ENCODE measurements at regions not wholly inside any gene's neighbourhood (a gene's known extent, or its start where the extent isn't known, plus 50 kb on each side); places are given as distances from the start of the nearest gene placed in this dataset.
"Not testable (repeated sequence)": the region's sequence is repeated elsewhere in the genome, so short reads cannot be mapped to it uniquely, and the experiment has no call there.

- TF ChIP-seq, protein P1, sequence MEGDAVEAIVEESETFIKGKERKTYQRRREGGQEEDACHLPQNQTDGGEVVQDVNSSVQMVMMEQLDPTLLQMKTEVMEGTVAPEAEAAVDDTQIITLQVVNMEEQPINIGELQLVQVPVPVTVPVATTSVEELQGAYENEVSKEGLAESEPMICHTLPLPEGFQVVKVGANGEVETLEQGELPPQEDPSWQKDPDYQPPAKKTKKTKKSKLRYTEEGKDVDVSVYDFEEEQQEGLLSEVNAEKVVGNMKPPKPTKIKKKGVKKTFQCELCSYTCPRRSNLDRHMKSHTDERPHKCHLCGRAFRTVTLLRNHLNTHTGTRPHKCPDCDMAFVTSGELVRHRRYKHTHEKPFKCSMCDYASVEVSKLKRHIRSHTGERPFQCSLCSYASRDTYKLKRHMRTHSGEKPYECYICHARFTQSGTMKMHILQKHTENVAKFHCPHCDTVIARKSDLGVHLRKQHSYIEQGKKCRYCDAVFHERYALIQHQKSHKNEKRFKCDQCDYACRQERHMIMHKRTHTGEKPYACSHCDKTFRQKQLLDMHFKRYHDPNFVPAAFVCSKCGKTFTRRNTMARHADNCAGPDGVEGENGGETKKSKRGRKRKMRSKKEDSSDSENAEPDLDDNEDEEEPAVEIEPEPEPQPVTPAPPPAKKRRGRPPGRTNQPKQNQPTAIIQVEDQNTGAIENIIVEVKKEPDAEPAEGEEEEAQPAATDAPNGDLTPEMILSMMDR (IDR thresholded peaks at IDR 0.05; ENCODE audit: extremely low read depth, low read depth, low read length), result no peak
- H3K4me2 ChIP-seq (ENCODE audit: insufficient read depth, low read length), result no peak overlapping the region
- no peaks in the 10 kb centered on the region for H3K27me3 ChIP-seq (ENCODE audit: insufficient read depth, low read length)
- H3K4me3 ChIP-seq (ENCODE audit: insufficient read depth, low read length), result no peak overlapping the region
- no peak for DNase-seq (ENCODE audit: insufficient read length, low spot score, missing footprints)
- H3K4me1 ChIP-seq (ENCODE audit: insufficient read depth, low read length), result no peaks in the 10 kb centered on the region
- no peaks in the 10 kb centered on the region for H3K36me3 ChIP-seq (ENCODE audit: insufficient read depth, low read length)
- H3K27ac ChIP-seq (ENCODE audit: low read depth, low read length), result no peak overlapping the region
- H3K79me2 ChIP-seq (ENCODE audit: insufficient read depth, low read length), result no peaks in the 10 kb centered on the region
- no peaks in the 10 kb centered on the region for H4K20me1 ChIP-seq (ENCODE audit: insufficient read depth, low read length)
- no peaks in the 10 kb centered on the region for H3K9me3 ChIP-seq (ENCODE audit: low read depth, low read length)
- no peak overlapping the region for H2AFZ ChIP-seq (ENCODE audit: low read length)
These were observed 918.4 kb upstream of the ADAMTS5 start for GRCh38 chr21:27885296-27885711.

- DNase-seq (ENCODE audit: insufficient read length, low spot score, missing footprints); H3K79me2 ChIP-seq (ENCODE audit: insufficient read depth, low read length); H4K20me1 ChIP-seq (ENCODE audit: insufficient read depth, low read length); H3K27me3 ChIP-seq (ENCODE audit: insufficient read depth, low read length); H3K4me2 ChIP-seq (ENCODE audit: insufficient read depth, low read length); H3K9me3 ChIP-seq (ENCODE audit: low read depth, low read length); H3K4me3 ChIP-seq (ENCODE audit: insufficient read depth, low read length); H3K27ac ChIP-seq (ENCODE audit: low read depth, low read length); H2AFZ ChIP-seq (ENCODE audit: low read length); H3K4me1 ChIP-seq (ENCODE audit: insufficient read depth, low read length); H3K36me3 ChIP-seq (ENCODE audit: insufficient read depth, low read length): not testable (repeated sequence)
These were observed 914.4 kb upstream of the ADAMTS5 start for GRCh38 chr21:27881331-27881730.

DNA sequence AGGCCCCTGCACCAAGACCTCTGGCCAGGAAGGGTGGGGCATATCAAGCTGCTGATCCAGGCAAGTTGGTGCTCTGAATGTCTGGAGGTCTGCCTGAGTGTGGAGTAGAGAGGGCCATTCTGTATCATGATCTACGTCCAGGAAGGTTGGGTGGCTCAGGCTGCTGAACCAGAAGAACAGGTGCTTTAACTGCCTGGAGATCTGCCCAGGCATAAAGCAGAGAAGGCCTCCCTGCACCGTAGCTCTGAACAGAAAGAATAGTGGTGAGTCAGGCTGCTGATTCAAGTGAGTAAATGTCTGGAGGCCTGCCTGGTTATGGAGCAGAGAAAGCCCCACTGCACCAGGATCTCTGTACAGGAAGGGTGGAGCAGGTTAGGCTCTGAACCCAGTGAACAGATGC lies 905.5 kb upstream of the ADAMTS5 start:
- not testable (repeated sequence) for H3K4me1 ChIP-seq (ENCODE audit: insufficient read depth, low read length); H4K20me1 ChIP-seq (ENCODE audit: insufficient read depth, low read length); H3K4me2 ChIP-seq (ENCODE audit: insufficient read depth, low read length); H2AFZ ChIP-seq (ENCODE audit: low read length); H3K27ac ChIP-seq (ENCODE audit: low read depth, low read length); DNase-seq (ENCODE audit: insufficient read length, low spot score, missing footprints); H3K4me3 ChIP-seq (ENCODE audit: insufficient read depth, low read length); H3K9me3 ChIP-seq (ENCODE audit: low read depth, low read length); H3K79me2 ChIP-seq (ENCODE audit: insufficient read depth, low read length); H3K36me3 ChIP-seq (ENCODE audit: insufficient read depth, low read length); H3K27me3 ChIP-seq (ENCODE audit: insufficient read depth, low read length)

- not testable (repeated sequence) for H4K20me1 ChIP-seq (ENCODE audit: insufficient read depth, low read length); H3K27me3 ChIP-seq (ENCODE audit: insufficient read depth, low read length); DNase-seq (ENCODE audit: insufficient read length, low spot score, missing footprints); H2AFZ ChIP-seq (ENCODE audit: low read length); H3K9me3 ChIP-seq (ENCODE audit: low read depth, low read length); H3K79me2 ChIP-seq (ENCODE audit: insufficient read depth, low read length); H3K36me3 ChIP-seq (ENCODE audit: insufficient read depth, low read length); H3K4me1 ChIP-seq (ENCODE audit: insufficient read depth, low read length); H3K4me2 ChIP-seq (ENCODE audit: insufficient read depth, low read length); H3K4me3 ChIP-seq (ENCODE audit: insufficient read depth, low read length); H3K27ac ChIP-seq (ENCODE audit: low read depth, low read length)
These were observed 903.9 kb upstream of the ADAMTS5 start for GRCh38 chr21:27870755-27871154.

DNA sequence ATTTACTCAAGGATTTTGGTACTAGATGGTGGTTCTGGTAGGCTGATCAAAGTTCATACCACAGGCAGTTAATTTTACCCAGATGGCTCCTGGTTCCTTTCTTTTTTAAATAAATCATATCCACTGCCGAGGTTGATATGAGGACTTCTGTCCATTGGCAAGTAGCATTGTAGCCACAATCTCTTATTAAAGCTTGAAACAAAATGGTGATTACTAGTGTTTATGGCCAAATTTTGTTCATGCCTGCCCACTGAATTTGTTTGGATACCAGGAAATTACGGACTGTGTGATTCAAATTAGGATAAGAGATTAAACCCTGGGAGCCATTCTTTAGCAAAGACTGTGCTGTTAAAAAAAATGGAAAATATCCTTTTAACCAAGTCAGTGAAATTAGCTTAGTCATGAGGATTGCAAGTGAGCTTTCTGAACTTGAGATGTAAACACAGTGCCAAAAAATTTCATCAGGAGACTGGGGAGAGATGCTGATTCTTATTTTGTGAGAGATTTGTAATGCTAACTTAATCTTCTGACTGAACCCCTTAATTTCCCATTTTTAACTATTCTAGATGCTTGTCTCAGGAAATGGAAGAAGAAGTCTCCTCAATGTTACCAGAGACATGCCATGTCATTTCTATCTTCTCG lies 893.5 kb upstream of the ADAMTS5 start:
- DNase-seq (ENCODE audit: insufficient read length, low spot score, missing footprints); H3K79me2 ChIP-seq (ENCODE audit: insufficient read depth, low read length); H3K9me3 ChIP-seq (ENCODE audit: low read depth, low read length); H3K4me1 ChIP-seq (ENCODE audit: insufficient read depth, low read length); H3K36me3 ChIP-seq (ENCODE audit: insufficient read depth, low read length); H3K27me3 ChIP-seq (ENCODE audit: insufficient read depth, low read length); H4K20me1 ChIP-seq (ENCODE audit: insufficient read depth, low read length); H3K4me3 ChIP-seq (ENCODE audit: insufficient read depth, low read length): not testable (repeated sequence)
- H3K27ac ChIP-seq (ENCODE audit: low read depth, low read length), result peak overlapping the region; percentile 66
- peak overlapping the region; percentile 62 for H2AFZ ChIP-seq (ENCODE audit: low read length)
- peak overlapping the region; percentile 63 for H3K4me2 ChIP-seq (ENCODE audit: insufficient read depth, low read length)

DNA sequence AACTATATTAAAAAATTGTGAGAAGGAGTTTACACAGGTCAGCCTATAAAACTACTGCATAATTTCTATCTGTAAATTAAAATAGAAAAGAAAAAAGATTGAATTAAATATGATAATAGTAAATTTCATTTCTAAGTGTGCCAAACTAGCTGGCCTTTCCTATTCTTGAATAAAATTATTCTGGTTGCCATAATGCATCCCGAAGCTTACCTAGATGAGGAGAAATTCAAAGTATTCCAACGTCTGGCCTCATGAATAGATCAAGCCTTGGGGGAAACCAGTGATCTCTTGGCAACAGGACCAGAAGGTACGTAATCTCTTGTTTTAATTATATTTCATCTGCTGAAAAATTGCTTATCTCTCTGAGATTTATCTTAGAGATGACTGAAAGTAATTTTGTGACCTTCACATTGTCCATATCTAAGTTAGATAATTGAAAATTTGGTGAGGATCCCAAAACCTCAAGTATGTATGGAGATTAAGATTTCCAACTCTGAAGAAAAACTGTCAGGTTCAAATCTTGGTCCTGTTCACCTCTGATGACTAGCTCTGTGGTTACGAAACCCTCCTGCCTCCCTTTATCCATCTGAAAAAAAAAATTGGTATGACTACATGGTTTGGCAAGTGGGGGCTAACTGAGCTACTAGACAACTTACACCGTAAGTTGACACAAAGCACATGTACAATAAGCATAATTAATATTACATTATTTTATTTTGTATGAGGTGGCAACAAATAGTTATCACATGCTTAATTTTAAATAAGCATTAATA lies 891.4 kb upstream of the ADAMTS5 start:
- not testable (repeated sequence) for H3K4me3 ChIP-seq (ENCODE audit: insufficient read depth, low read length); H4K20me1 ChIP-seq (ENCODE audit: insufficient read depth, low read length); H3K27ac ChIP-seq (ENCODE audit: low read depth, low read length); DNase-seq (ENCODE audit: insufficient read length, low spot score, missing footprints); H3K36me3 ChIP-seq (ENCODE audit: insufficient read depth, low read length); H3K79me2 ChIP-seq (ENCODE audit: insufficient read depth, low read length); H2AFZ ChIP-seq (ENCODE audit: low read length); H3K4me2 ChIP-seq (ENCODE audit: insufficient read depth, low read length); H3K9me3 ChIP-seq (ENCODE audit: low read depth, low read length); H3K4me1 ChIP-seq (ENCODE audit: insufficient read depth, low read length); H3K27me3 ChIP-seq (ENCODE audit: insufficient read depth, low read length)

GRCh38 chr21:27856988-27857387 lies 890.1 kb upstream of the ADAMTS5 start:
- H3K4me2 ChIP-seq (ENCODE audit: insufficient read depth, low read length); H2AFZ ChIP-seq (ENCODE audit: low read length); H3K4me1 ChIP-seq (ENCODE audit: insufficient read depth, low read length); DNase-seq (ENCODE audit: insufficient read length, low spot score, missing footprints); H3K27ac ChIP-seq (ENCODE audit: low read depth, low read length); H3K36me3 ChIP-seq (ENCODE audit: insufficient read depth, low read length); H3K4me3 ChIP-seq (ENCODE audit: insufficient read depth, low read length); H3K27me3 ChIP-seq (ENCODE audit: insufficient read depth, low read length); H4K20me1 ChIP-seq (ENCODE audit: insufficient read depth, low read length); H3K9me3 ChIP-seq (ENCODE audit: low read depth, low read length); H3K79me2 ChIP-seq (ENCODE audit: insufficient read depth, low read length): not testable (repeated sequence)

Measured in osteoblast (primary cell).